NCI-H2196 (cell line): ENCODE measurements at regions not wholly inside any gene's neighbourhood (a gene's known extent, or its start where the extent isn't known, plus 50 kb on each side); places are given as distances from the start of the nearest gene placed in this dataset.

Source experiments
- DNase-seq: peaks from one replicate; lab custom pipeline; 2025; ENCODE audit not compliant: unreplicated experiment; lab: John Stamatoyannopoulos, UW

DNA sequence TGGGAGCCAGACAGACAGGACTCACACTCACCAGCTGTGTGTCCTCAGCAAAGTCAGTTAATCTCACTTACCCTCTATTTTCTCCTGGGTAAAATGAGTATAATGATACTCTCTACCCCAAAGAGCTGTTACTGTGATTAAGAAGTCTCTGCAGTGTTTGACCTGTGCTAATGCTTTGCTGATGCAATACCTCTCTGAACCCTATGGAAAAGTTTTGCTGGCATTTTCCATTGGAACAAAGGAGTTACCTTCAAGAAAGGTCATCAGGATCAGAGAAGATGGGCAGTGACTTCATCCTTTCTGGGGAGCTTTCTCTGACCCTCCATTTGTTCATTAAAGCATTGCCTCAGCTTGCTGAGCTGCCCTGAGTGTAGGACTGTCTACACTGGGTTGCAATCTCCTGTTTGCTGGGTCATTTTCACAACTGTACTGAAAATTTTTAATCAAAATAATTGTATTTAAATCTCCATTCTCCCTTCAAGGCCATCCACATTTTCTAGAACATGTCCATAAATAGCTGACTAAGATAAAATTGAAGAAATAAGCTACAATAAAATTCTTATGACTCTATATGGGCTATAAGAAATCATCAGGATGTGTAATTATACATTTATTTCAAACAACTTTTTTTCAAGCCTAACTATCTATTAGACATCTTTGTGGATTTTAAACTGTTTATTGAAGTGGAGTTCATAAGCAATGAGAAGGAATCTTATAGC, 272.8 kb upstream of the CPEB2 start:
- no peak for DNase-seq

DNA sequence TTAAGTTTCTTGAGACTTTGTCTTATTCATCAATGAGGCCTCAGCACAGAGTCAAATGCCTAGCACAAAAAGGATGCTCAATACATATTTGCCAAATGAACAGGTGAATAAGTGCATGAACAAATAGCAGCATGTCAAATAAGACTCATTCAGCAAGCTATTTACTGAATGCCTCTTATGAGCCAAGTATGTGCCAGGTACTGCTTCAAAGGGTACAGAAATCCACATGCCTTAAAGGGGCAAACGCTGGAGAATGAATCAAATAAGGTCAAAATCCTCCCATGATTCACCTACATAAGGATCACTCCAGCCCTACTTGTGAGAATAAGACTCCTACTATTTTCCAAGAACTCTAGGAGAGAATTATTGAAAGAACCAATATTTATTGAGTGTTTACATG, 260.2 kb upstream of the CPEB2 start:
- no peak for DNase-seq

DNA sequence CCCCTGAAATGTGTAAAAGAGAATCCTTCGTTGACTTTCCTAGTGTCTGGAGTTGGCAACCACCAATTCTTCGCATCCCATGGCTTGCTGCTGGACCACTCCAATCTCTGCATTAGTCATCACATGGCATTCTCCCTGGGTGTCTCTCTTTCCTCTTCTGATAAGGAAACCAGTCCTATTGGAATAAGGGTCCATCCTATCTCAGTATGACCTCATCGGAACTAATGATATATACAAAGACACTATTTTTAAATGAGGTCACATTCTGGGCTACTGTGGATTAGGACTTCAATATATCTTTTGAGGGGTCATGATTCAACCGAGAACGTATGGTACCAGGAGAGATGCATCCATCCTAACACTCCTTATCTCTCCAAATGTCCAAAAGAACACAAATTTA, 259.1 kb upstream of the CPEB2 start:
- no peak for DNase-seq

DNA sequence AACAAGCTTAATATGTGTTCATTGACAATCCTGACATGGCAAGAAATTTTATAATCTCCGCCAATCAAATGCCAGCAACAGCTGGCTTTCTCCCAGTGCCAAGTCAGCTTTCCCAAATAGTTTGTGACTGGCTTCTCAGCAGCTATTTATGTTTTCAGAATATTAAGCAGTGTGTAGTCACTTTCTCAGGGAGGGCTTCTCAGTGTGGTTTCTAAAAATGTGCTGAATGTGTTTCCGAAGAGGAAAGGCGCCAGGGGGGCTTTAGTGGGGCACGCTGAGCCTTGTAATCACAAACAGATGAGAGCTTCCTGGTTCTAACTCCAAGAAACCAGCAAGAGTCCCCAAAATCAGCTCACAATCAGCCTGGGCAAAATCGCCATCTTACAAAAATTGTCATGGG, 258.7 kb upstream of the CPEB2 start:
- DNase-seq: no peak

DNA sequence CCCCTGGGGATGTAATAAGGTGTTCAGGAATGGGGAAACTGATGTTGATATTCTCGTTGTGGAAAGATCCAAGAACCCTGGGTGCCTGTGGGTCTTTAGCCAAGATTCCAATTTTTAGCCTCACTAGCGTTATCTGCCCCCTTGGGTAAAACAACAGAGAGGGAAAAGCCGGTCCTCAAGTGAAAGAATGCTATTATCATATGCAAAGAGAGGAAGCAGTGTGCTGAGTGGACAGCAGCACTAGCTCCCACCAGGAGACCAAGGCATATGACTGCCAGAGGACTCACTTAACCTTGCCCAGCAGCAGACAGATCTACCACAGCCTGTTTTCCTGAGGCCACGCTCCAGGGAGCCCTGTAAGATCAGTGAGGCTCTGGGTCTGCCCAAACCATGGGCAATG, 257.9 kb upstream of the CPEB2 start:
- DNase-seq: no peak

DNA sequence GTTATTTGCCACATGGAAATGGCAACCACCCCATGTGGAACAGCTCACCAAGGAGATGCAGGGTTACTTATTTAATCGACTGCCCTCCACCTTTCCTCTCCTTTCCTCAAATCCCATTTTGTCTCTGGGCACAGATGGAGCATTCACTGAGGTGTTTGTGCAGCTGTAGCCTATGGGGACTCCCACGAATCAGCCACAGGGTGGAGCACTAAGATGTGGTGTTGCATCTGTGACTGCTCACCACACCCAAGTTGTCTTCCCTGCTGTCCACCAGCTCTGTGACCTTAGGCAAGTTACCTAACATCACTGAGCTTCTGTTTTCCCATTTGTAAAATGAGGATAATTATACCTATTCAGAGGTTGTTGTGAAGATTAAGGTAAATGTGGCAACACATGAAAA, 252.4 kb upstream of the CPEB2 start:
- DNase-seq: no peak

DNA sequence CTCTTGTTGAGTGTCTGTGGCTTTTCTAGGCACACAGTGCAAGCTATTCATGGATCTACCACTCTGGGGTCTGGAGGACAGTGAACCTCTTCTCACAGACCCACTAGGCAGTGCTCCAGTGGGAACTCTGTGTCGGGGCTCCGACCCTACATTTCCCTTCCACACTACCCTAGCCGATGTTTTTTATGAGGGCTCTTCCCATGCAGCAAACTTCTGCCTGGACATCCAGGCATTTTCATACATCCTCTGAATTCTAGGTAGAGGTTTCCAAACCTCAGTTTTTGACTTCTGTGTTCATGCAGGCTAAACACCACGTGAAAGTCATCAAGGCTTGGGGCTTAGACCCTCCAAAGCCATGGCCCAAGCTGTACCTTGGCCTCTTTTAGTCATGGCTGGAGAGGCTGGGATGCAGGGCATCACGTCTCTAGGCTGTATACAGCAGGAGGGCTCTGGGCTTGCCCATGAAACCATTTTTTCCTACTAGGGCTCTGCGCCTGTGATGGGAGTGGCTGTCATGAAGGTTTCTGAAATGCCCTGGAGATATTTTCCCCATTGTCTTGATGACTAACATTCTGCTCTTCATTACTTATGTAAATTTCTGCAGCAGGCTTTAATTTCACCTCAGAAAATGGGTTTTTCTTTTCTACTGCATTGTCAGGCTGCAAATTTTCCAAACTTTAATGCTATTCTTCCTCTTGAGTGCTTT, 249.8 kb upstream of the CPEB2 start:
- no peak for DNase-seq

DNA sequence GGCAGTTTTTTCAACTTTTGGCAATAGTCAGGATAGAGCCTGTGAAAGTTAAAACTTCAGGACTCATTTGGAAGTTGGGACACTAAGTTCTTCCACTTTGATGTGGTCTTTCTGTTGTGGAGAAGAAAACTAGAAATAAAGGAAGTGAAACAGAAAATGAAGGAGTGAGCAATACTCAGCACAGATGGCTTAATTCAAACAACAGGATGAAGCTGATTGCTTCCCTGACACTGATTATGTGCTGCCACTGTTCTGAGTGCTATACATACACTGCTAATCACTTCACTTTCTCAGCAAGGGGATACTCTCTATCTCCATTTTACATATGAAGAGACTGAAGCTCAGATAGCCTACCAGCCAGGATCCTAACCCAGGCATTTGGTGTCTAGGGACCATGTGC, 235.1 kb upstream of the CPEB2 start:
- DNase-seq: no peak

DNA sequence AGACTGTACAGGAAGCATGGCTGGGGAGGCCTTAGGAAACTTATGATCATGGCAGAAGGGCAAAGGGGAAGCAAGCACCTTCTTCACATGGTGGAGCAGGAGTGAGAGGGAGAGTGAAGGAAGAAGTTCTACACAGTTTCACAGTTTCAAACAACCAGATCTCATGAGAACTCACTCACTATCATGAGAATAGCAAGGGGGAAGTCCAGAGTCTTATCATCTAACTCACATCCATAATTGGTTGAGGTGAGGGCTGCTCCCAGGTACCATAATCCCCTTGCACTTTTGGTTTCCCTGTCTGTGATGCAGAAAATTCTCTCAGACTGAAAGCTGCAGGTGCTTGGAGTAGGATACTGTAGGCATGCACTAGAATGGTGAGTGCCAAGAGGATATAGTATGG, 233.8 kb upstream of the CPEB2 start:
- DNase-seq: no peak

DNA sequence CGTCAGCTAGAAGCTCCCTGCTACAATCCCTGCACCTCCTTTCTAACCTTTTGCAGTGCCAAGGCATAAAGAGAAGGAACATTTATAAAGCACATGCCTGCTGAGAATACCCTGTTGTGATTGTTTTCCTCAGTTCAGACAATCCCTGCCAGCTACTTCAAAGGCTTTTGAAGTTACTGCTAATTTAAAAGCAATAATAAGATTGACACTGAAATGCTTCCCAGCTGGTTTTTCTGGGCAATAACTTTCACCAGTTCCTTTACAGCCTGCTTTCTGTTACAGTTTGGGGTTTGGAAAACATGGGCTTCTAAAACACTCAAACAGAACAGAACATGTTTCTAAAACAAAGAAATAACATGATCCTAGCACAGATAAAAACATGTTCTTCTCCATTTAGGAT, 232.3 kb upstream of the CPEB2 start:
- no peak for DNase-seq

DNA sequence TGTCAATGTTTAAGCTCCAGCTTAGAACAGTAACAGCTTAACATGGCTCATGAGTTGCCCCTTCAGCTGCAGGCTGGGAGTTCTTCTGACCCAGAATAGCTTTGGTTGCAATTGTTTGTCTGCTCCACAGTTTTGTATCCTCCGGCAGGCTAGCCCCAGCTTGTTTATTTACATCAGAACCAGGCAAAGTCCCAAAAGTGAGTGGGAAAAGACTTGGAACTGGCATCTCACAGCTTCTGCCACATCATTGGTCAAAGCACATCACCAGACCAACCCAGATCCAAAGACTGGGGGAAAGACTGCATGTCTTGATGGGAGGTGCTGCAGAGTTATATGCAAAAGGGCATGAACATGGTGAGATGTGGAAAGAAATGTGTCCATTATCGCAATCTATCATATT, 231.2 kb upstream of the CPEB2 start:
- DNase-seq: no peak

DNA sequence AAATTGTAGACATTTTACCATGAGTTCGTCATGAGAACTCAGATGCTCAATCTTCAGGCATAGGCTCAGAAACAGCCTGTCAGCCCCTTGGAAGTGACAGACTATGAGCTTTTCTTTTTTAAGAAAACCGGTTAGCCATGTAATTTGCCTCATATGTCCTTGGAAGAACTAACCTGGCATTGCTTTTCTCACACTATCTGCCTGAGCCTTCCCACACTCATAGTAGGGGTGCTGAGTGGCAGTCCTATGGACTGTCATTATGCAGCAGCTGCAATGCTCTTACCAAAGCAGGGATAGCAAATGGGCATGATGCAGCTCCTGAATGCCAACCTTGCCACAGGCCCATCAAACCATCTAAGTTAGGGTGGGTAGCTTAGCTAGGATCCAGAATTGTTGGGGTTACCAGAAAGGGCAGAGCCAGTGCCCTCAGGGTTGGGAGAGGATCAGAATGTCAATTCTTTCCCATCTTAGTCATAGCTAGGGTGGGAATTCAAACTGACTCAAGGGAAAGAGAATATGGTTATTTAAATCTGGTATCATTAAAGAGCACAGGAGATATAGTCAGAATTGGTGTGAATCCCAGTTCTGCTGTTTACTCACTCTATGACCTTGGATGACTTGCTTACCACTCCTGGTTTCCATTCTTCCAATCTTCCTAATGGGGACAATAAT, 230.6 kb upstream of the CPEB2 start:
- DNase-seq: no peak

DNA sequence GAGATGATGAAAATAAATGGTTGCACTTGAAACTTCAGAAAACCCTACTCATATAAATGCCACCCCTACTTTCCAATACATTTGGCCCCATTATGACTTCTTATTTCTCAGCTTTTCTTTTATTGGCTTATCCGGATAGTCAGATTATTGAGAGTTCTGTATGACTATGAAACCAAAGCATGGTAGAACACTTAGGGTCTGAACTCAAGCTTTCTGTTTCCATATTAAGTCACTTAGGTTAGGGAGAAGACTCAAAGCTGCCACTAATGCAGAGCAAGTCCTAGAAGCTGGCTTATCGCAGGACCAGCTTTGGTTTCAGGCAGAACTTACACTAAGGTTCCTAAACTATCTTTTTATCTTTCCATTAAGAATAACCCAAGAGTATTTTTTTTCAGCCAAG, 229.9 kb upstream of the CPEB2 start:
- DNase-seq: no peak

DNA sequence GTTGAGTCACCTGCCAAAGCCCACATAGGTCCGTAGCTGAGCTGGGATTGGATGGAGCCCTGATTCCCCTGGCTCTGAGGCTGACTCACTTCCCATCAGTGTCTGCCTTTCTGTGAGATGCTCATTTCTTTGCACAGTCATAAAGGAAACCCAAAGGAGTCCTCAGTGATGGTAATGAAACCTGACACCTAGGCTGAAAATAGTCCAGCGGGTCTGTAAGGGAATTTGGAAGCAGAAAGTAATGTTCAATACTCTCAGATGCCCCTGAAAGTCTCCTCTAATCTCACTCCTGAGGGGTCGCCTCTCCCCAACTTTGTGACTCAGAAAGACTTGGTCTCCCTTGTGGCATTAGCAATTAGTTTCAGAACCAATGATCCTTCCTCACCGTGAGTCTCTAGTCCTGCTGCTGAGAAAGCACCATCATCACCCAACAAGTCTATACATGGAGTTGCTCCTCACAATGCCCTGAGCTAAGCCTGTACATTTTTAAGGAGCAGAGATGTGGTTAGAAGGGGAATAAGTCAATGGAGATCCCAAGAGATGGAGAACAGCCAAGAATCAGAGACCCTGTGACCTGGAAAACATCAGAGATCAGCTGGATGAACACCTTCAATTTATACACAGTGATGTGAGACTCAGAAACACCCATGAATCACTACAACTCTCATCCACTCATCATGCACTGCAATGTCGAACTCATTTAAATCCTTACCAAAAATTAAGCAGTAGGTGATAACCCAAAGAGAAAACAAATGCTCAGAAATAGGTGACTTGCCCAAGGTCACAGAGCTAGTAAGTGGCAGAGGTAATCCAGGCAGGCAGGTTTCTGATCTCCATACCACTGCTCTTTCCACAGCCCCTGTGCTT, 219.0 kb upstream of the CPEB2 start:
- no peak for DNase-seq

DNA sequence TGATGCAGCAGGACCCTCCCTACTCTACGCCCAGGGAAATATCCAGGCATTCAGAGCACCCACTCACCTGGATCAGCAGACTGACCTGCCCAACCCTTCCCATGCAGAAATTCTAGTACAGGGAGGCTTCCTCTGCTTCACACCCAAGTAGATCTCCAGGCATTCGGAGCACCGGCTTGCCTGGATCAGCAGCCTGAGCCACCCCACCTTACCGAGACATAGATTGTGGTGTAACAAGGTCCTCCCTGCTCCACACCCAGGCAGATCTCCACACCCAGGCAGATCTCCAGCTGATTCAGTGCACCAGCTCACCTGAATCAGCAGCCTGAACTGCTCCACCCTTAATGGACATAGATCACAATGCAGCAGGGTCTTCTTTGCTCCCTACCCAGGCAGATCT, 215.1 kb upstream of the CPEB2 start:
- no peak for DNase-seq

DNA sequence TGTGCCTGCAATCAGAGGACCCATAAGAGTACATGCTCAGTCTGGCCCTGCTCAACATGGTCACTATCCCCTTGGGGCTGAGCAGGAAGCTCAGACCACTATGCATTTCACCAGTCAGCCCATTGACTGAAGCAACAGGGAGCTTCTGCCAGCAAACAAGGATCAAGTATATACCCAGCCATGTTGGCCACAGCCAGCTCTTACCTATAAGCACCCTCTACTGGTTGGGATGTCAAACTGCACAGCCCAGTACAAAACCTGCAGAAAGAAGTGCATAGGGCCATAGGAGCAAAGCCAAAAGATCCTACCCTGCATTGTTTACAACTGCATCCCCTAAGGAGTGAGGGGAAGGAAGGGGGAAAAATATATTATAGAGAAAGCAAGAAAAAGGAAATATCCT, 214.4 kb upstream of the CPEB2 start:
- no peak for DNase-seq

DNA sequence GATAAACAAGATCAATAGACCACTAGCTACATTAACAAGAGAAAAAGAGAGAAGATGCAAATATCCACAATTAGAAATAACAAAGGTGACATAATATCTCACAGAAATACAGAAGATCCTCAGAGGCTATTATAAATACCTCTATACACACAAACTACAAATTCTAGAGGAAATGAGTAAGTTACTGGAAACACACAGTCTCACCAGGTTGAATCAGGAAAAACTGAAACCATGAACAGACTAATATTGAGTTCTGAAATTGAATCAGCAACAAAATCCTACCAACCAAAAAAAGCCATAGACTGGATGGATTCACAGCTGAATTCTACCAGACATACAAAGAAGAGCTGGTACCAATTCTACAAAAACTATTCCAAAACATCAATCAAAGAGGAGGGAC, 211.8 kb upstream of the CPEB2 start:
- no peak for DNase-seq

DNA sequence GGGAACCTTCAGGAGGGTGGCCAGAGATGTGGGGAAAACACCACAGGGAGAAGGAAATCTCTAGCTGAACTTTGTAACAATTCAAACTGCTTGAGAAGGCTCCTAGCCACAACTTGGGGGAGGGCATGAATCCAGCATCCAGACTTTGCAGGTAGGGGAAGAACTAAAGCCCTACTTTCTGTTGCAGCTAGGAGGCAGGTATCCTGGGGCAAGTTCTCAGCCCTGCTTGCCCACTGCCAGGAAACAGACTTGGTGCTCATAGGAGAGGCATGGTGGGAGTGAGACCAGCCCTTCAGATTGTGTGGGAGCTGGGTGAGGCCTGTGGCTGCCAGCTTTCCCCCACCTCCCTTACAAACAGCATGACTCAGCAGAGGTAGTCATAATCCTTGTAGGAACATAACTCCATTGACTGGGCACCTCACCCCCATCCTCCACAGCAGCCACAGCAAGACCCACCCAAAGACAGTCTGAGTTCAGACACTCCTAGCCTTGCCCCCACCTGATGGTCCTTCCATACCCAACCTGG, 209.5 kb upstream of the CPEB2 start:
- DNase-seq: no peak

DNA sequence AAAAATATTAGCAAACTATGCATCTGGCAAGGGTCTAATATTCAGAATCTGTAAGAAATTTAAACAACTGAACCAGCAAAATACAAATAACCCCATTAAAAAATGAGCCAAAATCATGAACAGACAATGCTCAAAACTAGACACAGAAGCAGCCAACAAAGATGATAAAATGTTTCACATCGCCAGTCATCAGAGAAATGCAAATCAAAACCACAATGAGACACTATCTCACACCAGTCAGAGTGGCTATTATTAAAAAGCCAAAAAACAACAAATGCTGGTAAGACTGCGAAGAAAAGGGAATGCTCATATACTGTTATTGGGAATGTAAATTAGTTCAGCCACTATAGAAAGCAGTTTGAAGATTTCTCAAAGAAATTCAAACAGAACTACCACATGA, 201.3 kb upstream of the CPEB2 start:
- DNase-seq: no peak

DNA sequence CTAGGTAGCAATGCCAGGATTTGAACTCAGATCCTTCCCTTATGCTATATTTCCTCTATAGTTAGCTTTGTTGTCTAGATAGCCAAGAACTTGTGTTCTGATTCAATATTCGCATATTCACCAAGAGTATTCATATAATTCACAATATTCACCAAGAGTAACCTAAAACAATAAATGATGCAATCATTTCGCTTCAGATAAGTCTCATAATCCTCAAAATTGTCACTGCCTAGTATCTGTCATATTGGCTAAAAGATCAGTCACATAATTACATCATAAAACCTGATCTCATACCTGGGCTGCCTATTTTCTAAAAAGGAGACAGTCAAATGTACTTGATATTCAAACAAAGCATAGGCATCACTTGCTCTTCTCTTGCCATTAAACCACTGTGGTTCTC, 199.7 kb upstream of the CPEB2 start:
- no peak for DNase-seq

DNA sequence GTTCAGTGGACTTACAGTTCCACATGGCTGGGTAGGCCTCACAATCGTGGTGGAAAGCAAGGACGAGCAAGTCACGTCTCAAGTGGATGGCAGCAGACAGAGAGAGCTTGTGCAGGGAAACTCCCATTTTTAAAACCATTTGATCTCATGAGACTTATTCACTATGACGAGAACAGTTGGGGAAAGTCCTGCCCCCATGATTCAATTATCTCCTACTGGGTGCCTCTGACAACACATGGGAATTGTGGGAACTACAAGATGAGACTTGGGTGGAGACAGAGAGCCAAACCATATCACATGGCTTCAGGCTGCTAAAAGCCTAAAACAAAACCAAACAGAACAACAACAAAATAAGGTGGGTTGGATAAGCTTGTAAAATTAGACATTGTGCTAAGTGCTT, 194.4 kb upstream of the CPEB2 start:
- DNase-seq: no peak
